Activated CD4-positive, alpha-beta T cell treated with anti-CD3 and anti-CD28 coated beads for 24 hours (primary cell): ENCODE measurements at regions not wholly inside any gene's neighbourhood (a gene's known extent, or its start where the extent isn't known, plus 50 kb on each side); places are given as distances from the start of the nearest gene placed in this dataset.
"Not testable (repeated sequence)": the region's sequence is repeated elsewhere in the genome, so short reads cannot be mapped to it uniquely, and the experiment has no call there.

ENCODE experiments used
- DNase-seq, 2 donors: peaks; one replicate each; pipeline ENCODE4 v3.0.0-alpha.2; 2020; ENCODE audit warnings: low read depth in 2 of 2

- no peak for DNase-seq
Measured at GRCh38 chr10:35898716-35899440, 256.8 kb upstream of the FZD8 start.

GRCh38 chr10:35896001-35896400 is 253.9 kb upstream of the FZD8 start:
- no peak for DNase-seq

DNA sequence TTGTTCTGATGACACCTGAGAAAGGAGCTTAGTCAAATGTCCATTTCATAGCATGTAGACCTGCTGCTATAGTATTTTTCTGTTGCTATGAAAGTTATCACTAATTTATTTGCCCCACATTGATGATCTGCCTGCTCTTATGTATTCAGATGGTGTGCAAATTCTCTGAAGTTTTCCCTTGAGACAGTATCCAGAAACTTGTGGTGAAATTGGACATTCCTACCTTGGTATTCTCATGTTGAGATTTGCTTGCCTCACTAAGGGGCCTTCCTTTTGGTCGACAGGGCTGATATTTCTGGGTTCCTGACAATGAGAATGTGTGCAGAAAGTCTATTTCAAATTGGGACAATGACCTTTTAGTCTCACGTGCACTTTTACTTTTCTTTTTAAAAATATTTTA is 253.2 kb upstream of the FZD8 start:
- no peak for DNase-seq

- no peak for DNase-seq
Measured at GRCh38 chr10:35892526-35892925, 250.4 kb upstream of the FZD8 start.

DNA sequence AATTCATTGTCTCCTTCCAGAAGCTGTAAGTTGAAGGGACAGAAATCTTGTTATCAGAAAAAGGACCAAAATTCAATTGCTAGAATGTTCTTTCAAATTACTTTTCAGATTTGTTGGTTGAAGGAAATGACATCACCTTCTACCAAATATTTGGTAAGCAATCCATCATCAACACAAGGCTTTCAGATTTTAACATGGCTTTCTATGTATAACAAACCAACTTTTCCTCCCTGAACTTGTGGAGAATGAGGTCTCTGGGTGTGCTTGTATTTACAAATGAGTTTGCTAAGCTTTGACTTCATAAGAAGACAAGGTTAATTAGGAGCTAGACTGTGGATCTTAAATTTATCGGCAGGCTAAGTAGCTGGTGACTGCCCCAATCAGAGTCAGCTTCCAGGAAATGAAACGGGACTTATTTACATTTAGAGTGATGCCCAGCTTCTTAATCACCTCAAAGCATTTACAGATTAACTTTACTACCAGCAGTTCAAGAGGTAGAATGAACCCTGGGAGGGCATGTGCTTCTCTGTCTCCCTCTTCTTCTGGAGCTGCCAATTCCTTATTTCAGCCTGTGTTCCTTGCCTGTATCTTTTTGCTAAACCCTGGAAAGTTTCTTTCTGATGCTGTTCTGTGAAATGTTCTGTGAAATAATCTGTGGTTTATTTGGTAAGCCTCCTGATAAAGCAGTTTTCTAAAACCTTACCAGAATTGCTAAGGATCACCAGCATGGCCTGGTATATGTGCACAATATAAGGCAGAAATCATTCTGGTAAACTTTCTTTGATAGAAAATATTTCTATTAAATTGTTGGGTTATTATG is 248.8 kb upstream of the FZD8 start:
- DNase-seq, result no peak

GRCh38 chr10:35889971-35890675 is 248.0 kb upstream of the FZD8 start:
- no peak for DNase-seq

- DNase-seq, result no peak
Measured at GRCh38 chr10:35889226-35889625, 247.1 kb upstream of the FZD8 start.

GRCh38 chr10:35888400-35888799 is 246.3 kb upstream of the FZD8 start:
- DNase-seq, result no peak

DNA sequence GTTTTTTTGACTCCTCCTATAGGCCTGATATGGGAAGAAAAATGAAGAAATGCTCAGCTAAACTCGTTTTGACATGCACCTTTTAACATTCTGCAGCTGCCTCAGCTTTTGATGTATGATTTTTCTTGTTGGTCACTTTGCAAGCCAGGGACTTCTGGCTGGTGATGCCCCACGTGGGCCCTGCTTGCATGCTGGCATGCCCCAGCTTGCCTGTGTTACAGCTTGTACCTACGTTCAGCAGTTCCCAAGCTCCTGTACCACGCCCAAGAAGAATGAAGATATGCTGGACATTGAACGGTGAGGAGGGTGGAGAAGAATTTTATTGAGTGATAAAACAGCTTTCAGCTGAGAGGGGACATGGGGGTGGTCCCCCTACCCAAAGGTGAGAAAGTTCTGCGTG is 245.6 kb upstream of the FZD8 start:
- no peak for DNase-seq

- no peak for DNase-seq
Measured at GRCh38 chr10:35885076-35885475, 243.0 kb upstream of the FZD8 start.

- DNase-seq, result no peak
Measured at GRCh38 chr10:35884657-35885071, 242.6 kb upstream of the FZD8 start.

DNA sequence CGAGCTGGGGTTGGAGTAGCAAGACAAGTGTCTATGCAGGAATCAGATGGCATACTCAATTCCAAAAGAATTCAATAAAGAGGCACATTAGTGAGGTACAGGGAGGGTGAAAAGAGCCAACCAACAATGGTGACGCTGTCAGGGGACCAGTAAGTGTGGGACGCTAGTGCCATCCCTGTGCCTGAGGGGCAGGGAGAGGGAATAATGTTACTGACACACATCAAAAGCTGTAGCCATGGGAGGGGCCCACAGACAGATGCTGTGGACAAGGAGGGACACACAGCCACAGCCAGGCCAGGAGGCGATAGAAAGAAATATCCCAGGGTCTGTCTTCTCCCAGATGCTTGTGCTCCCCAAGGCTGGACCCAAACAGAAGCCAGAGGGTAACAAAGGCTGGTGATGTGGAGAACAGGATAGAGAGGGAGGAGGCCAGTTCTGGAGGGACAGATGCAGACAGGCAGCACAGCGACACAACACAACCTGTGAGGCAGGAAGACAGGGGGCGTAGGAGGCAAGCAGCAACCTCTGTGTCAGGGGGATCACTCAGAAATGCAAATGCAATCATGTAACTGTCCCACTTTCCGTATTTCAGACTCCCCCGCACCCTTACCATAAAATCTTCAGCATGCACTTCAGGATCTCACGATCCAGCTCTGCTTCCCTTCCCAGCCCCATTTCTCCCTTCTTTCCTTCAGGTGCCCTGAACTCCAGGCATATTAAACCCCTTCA is 240.5 kb upstream of the FZD8 start:
- no peak for DNase-seq

DNA sequence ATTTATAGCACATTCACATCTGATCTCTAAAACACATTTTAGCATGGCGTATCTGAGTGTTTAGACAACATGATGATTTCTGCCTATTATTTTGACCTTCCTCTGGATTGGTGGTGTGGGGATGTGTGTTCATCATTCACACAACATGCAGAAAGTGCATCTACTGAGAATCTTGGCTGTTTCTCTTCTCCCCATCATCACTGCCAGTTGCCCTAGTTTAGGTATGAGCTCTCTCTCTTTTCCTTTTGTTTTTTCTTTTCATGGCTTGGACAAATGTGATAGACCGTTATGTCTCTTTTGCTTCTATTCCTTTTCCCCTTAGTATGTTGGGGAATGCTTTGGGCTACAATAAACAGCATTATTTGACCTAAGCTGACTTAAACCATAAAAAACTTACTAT is 239.2 kb upstream of the FZD8 start:
- DNase-seq, result no peak

- DNase-seq, result no peak
Measured at GRCh38 chr10:35876248-35876647, 234.2 kb upstream of the FZD8 start.

GRCh38 chr10:35875016-35875676 is 233.1 kb upstream of the FZD8 start:
- no peak for DNase-seq

DNA sequence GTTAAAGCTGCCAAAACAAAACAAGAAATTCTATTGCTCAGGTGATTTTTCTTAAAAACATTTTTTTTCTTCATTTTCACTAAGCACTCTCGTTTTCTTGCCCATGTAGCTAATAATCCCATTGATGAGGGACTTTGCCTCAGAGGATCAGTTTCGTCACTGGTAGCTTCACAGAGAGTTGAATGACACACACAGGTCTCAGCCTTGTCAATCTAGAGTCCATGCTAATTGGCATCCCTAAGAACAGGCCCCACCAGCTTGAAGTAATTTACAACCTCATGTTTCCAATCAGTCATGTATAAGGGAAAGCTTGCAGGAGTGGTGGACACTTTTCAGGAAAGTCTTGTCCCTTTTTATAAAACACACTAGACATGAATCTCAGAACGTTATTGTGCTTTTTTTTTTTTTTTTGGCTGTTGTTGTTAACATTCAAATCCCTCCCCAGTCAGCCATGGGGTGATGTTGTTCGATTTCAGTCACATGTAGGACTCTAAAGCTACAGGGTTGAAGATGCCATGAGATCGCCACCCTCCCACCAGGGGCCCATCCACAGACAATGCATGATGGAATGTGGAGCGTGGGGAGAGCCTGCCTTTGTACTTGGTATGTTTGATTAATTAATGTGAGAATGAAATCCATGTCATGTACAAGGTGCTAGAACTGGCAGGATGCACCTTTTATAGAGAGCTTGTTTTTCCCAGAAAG is 232.4 kb upstream of the FZD8 start:
- no peak for DNase-seq

- DNase-seq, result no peak
Measured at GRCh38 chr10:35872671-35873070, 230.6 kb upstream of the FZD8 start.

GRCh38 chr10:35870665-35871310 is 228.7 kb upstream of the FZD8 start:
- DNase-seq, result no peak

DNA sequence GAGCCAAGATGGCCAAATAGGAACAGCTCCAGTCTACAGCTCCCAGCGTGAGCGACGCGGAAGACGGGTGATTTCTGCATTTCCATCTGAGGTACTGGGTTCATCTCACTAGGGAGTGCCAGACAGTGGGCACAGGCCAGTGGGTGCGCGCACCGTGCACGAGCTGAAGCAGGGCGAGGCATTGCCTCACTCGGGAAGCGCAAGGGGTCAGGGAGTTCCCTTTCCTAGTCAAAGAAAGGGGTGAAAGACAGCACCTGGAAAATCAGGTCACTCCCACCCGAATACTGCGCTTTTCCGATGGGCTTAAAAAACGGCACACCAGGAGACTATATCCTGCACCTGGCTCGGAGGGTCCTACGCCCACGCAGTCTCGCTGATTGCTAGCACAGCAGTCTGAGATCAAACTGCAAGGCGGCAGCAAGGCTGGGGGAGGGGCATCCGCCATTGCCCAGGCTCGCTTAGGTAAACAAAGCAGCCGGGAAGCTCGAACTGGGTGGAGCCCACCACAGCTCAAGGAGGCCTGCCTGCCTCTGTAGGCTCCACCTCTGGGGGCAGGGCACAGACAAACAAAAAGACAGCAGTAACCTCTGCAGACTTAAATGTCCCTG is 216.7 kb upstream of the FZD8 start:
- DNase-seq, result not testable (repeated sequence)

- no peak for DNase-seq
Measured at GRCh38 chr10:35857860-35858259, 215.8 kb upstream of the FZD8 start.
